T-cell (primary cell): ENCODE measurements at regions not wholly inside any gene's neighbourhood (a gene's known extent, or its start where the extent isn't known, plus 50 kb on each side); places are given as distances from the start of the nearest gene placed in this dataset.

ENCODE experiments used
- ATAC-seq, 4 experiments: fragments of 200-7000 bp in 3 of 4; fragments of 150-1000 bp in 1 of 4; cut with Tn5 transposase; replicated peaks in 1 of 4; 1 replicate in 3 of 4; 2 replicates in 1 of 4; pipeline ENCODE4 v1.10.0; 2021; ENCODE audit warnings: moderate library complexity in 3 of 4, mild to moderate bottlenecking in 2 of 4, moderate number of reproducible peaks in 1 of 4
- CTCF ChIA-PET, 2 donors: fragments of 300-600 bp; sonication (Branson Sonifier 250); formaldehyde crosslinking; loops; one replicate each; lab custom pipeline; 2022; ENCODE audit warnings: antibody characterized with exemption in 2 of 2; lab: Charles Lee
- POLR2A ChIA-PET, 2 donors: fragments of 300-600 bp; sonication (Branson Sonifier 250); formaldehyde crosslinking; loops; one replicate each; lab custom pipeline; 2022; ENCODE audit warnings: antibody characterized with exemption in 2 of 2; lab: Charles Lee
- DNase-seq, 35 experiments: peaks; one replicate each; pipeline versions ENCODE4 v3.0.0 to v3.0.0-alpha.2; 2013 to 2023
- H3K27ac ChIP-seq: one replicate; pipeline ENCODE4 v1.5.1; 2013; ENCODE audit warnings: low read length
- H3K27me3 ChIP-seq, 2 experiments: replicated peaks in 1 of 2; 1 replicate in 1 of 2; 2 replicates in 1 of 2; pipeline versions ENCODE4 v1.6.1 to v1.7.0; 2013; ENCODE audit warnings: low read length in 1 of 2, mixed read lengths in 1 of 2; ENCODE audit not compliant: control insufficient read depth in 2 of 2, insufficient read depth in 2 of 2; ENCODE audit errors: extremely low read depth in 1 of 2
- H3K36me3 ChIP-seq, 2 donors: 1 replicate in 1 of 2; 2 replicates in 1 of 2; pipeline versions ENCODE4 v1.6.1 to v1.7.0; 2013; ENCODE audit warnings: low read length in 1 of 2; ENCODE audit not compliant: control insufficient read depth in 2 of 2, insufficient read depth in 1 of 2; ENCODE audit errors: extremely low read depth in 1 of 2
- H3K4me1 ChIP-seq, 2 experiments: 1 replicate in 1 of 2; 2 replicates in 1 of 2; pipeline versions ENCODE4 v1.6.1 to v1.7.0; 2013; ENCODE audit warnings: low read length in 2 of 2, mixed read lengths in 1 of 2; ENCODE audit not compliant: insufficient read depth in 2 of 2, control insufficient read depth in 1 of 2; ENCODE audit errors: extremely low read depth in 1 of 2
- H3K4me3 ChIP-seq, 2 donors: 1 replicate in 1 of 2; 2 replicates in 1 of 2; pipeline versions ENCODE4 v1.5.1 to v1.7.0; 2013; ENCODE audit warnings: mild to moderate bottlenecking in 2 of 2, low read length in 1 of 2, moderate library complexity in 1 of 2; ENCODE audit not compliant: control insufficient read depth in 1 of 2; ENCODE audit errors: extremely low read depth in 1 of 2
- H3K9me3 ChIP-seq: 2 replicates; pipeline ENCODE4 v1.7.0; 2013
- H3K27ac Mint-ChIP-seq, 2 donors: one replicate each; pipeline ENCODE4 v1.8.0; 2020 to 2021; ENCODE audit warnings: mild to moderate bottlenecking in 2 of 2, mixed read lengths in 2 of 2
- H3K27me3 Mint-ChIP-seq, 2 donors: one replicate each; pipeline ENCODE4 v1.8.0; 2021 to 2022; ENCODE audit warnings: mixed read lengths in 2 of 2
- H3K36me3 Mint-ChIP-seq: one replicate; pipeline ENCODE4 v1.8.0; 2021; ENCODE audit warnings: mixed read lengths
- H3K4me1 Mint-ChIP-seq, 3 donors: one replicate each; pipeline ENCODE4 v1.8.0; 2020 to 2022; ENCODE audit warnings: mixed read lengths in 3 of 3, mild to moderate bottlenecking in 1 of 3
- H3K4me3 Mint-ChIP-seq, 3 donors: one replicate each; pipeline ENCODE4 v1.8.0; 2020 to 2022; ENCODE audit warnings: mild to moderate bottlenecking in 3 of 3, mixed read lengths in 3 of 3, moderate library complexity in 3 of 3
- H3K9me3 Mint-ChIP-seq, 3 donors: one replicate each; pipeline ENCODE4 v1.8.0; 2020 to 2022; ENCODE audit warnings: mixed read lengths in 3 of 3
- WGBS: methylation state at CpG from one replicate; pipeline ENCODE4 v1.1.5; 2013; ENCODE audit warnings: missing lambda C conversion rate; ENCODE audit not compliant: insufficient coverage; 5-methylcytosine and 5-hydroxymethylcytosine counted together

GRCh38 chr2:76427452-76427851 is 716.7 kb upstream of the GCFC2 start:
- ChIA-PET CTCF (no interaction called here), POLR2A (no interaction called here)
- Histone ChIP-seq H3K36me3 (no peaks in the 10 kb centered on the region), H3K9me3 (no peaks in the 10 kb centered on the region), H3K4me3 (no peak overlapping the region), H3K27me3 (no peaks in the 10 kb centered on the region), H3K4me1 (no peaks in the 10 kb centered on the region), H3K27ac (no peak overlapping the region)
- ATAC-seq = no peak
- Mint-ChIP-seq H3K4me1 (no peaks in the 10 kb centered on the region), H3K4me3 (no peak overlapping the region), H3K9me3 (peaks cover 11 to 25% (median 11%) of the 10 kb centered on the region in 3 donors), H3K27ac (no peak overlapping the region), H3K27me3 (no peaks in the 10 kb centered on the region), H3K36me3 (no peaks in the 10 kb centered on the region)
- DNase-seq = no peak

GRCh38 chr2:76415821-76416220 is 705.1 kb upstream of the GCFC2 start:
- Histone ChIP-seq H3K27ac (no peak overlapping the region), H3K27me3 (no peaks in the 10 kb centered on the region), H3K36me3 (no peaks in the 10 kb centered on the region), H3K4me1 (no peaks in the 10 kb centered on the region), H3K4me3 (no peak overlapping the region), H3K9me3 (no peaks in the 10 kb centered on the region)
- Mint-ChIP-seq H3K4me3 (no peak overlapping the region), H3K36me3 (no peaks in the 10 kb centered on the region), H3K27ac (no peak overlapping the region), H3K27me3 (no peaks in the 10 kb centered on the region), H3K4me1 (no peaks in the 10 kb centered on the region), H3K9me3 (peaks cover 14 to 23% (median 17%) of the 10 kb centered on the region in 3 donors)
- ATAC-seq (no peak), DNase-seq (no peak)
- WGBS = 86% methylated on average over 2 of the region's 7 CpGs
- CTCF ChIA-PET = no interaction called here
- POLR2A ChIA-PET = no interaction called here

- H3K27ac Mint-ChIP-seq = no peak overlapping the region
- no peaks in the 10 kb centered on the region for H3K4me1 ChIP-seq
- POLR2A ChIA-PET = no interaction called here
These were observed 702.7 kb upstream of the GCFC2 start for GRCh38 chr2:76413436-76413835.

DNA sequence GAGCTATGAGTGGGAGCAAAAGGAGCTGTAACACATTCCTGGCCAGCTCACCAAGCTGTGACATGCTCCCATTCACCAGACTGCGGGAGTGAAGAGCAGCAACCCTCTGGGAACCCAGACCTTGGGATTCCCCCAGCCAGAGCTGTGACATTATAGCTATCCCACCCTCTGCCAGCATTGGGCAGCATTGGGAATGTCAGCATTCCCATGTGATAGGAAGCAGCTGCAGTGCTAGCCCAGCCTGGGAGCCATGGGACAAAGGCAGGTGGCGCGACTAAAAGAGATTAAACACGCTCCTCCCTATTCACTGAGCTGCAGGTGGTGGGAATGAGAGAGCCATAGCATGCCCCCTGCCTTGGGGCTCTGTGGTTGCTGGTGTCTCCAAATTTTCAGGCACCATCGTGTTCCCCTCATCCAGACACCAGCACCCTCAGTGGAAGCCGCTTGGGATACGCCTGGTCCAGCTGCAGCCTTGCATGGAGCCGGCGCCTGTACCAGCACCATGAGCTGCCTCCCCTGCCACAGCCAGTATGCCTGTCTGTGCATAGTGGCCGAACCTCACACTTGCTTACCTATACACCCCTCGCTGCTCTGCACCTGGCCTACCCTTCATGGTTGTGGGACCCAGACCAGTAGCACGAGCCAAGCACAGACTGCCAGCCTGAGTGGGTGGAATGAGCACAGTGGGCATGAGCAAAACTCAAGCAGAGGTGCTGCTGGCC is 695.6 kb upstream of the GCFC2 start:
- no peak for ATAC-seq
- no peaks in the 10 kb centered on the region for H3K27me3 ChIP-seq
- H3K4me3 ChIP-seq = no peak overlapping the region
- no peaks in the 10 kb centered on the region for H3K36me3 ChIP-seq
- H3K27ac Mint-ChIP-seq = no peak overlapping the region
- no peak overlapping the region for H3K27ac ChIP-seq
- 83% methylated on average over 5 of the region's 12 CpGs for WGBS
- H3K9me3 Mint-ChIP-seq = peaks cover 6 to 9% (median 9%) of the 10 kb centered on the region in 3 donors
- H3K9me3 ChIP-seq = no peaks in the 10 kb centered on the region
- no peaks in the 10 kb centered on the region for H3K36me3 Mint-ChIP-seq
- no peaks in the 10 kb centered on the region for H3K4me1 ChIP-seq
- H3K27me3 Mint-ChIP-seq = no peaks in the 10 kb centered on the region
- no peak overlapping the region for H3K4me3 Mint-ChIP-seq
- CTCF ChIA-PET = no interaction called here
- POLR2A ChIA-PET = no interaction called here
- no peaks in the 10 kb centered on the region for H3K4me1 Mint-ChIP-seq
- no peak for DNase-seq

More at GRCh38 chr2:76413436-76413835, 702.7 kb upstream of the GCFC2 start:
- no peak for DNase-seq
- Histone ChIP-seq H3K36me3 (no peaks in the 10 kb centered on the region), H3K9me3 (no peaks in the 10 kb centered on the region), H3K4me3 (no peak overlapping the region), H3K27me3 (no peaks in the 10 kb centered on the region), H3K27ac (no peak overlapping the region)
- Mint-ChIP-seq H3K27me3 (no peaks in the 10 kb centered on the region), H3K4me1 (no peaks in the 10 kb centered on the region), H3K9me3 (peaks cover 9 to 23% (median 20%) of the 10 kb centered on the region in 3 donors), H3K4me3 (no peak overlapping the region), H3K36me3 (no peaks in the 10 kb centered on the region)
- CTCF ChIA-PET = no interaction called here
- no peak for ATAC-seq

DNA sequence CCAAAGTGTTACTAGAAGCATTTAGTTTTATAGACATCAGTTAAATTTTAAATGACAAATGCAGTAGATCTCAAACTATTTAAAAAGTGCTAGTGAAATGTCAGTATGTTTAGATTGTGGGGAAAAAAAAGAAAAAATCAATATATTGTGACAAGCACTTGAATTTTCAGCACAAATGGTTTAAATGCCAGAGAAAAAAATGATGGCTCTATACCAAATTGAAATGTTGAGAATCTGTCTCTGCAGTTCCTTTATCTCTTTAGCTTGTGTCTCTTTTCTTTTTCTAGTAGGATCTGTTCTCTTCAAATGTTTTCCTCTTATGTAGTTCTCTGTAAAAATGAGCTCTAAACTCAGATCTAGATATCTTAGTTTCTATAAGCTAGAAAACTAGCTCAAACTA is 682.6 kb upstream of the GCFC2 start:
- DNase-seq (no peak), ATAC-seq (no peak)
- H3K27ac ChIP-seq = no peak overlapping the region
- Mint-ChIP-seq H3K4me3 (no peak overlapping the region), H3K9me3 (peaks cover 3 to 21% (median 13%) of the 10 kb centered on the region in 3 donors), H3K4me1 (no peaks in the 10 kb centered on the region), H3K27ac (no peak overlapping the region), H3K36me3 (no peaks in the 10 kb centered on the region), H3K27me3 (no peaks in the 10 kb centered on the region)
- no peaks in the 10 kb centered on the region for H3K27me3 ChIP-seq
- no peak overlapping the region for H3K4me3 ChIP-seq
- H3K36me3 ChIP-seq = no peaks in the 10 kb centered on the region
- ChIA-PET CTCF (no interaction called here), POLR2A (no interaction called here)
- H3K9me3 ChIP-seq = no peaks in the 10 kb centered on the region
- H3K4me1 ChIP-seq = no peaks in the 10 kb centered on the region

- H3K4me3 Mint-ChIP-seq = no peak overlapping the region
- WGBS = 57% methylated on average over 1 of the region's 3 CpGs
- ChIA-PET CTCF (no interaction called here), POLR2A (no interaction called here)
- no peaks in the 10 kb centered on the region for H3K9me3 ChIP-seq
- H3K9me3 Mint-ChIP-seq = peaks cover 3 to 21% (median 10%) of the 10 kb centered on the region in 3 donors
- no peak overlapping the region for H3K27ac ChIP-seq
- H3K27me3 ChIP-seq = no peaks in the 10 kb centered on the region
- H3K27ac Mint-ChIP-seq = no peak overlapping the region
- H3K4me1 ChIP-seq = no peaks in the 10 kb centered on the region
- no peaks in the 10 kb centered on the region for H3K36me3 ChIP-seq
- DNase-seq (no peak), ATAC-seq (no peak)
- no peaks in the 10 kb centered on the region for H3K4me1 Mint-ChIP-seq
- H3K27me3 Mint-ChIP-seq = no peaks in the 10 kb centered on the region
- no peaks in the 10 kb centered on the region for H3K36me3 Mint-ChIP-seq
- no peak overlapping the region for H3K4me3 ChIP-seq
These were observed 681.0 kb upstream of the GCFC2 start for GRCh38 chr2:76391678-76392077.

GRCh38 chr2:76387294-76387693 is 676.6 kb upstream of the GCFC2 start:
- Mint-ChIP-seq H3K4me1 (no peaks in the 10 kb centered on the region), H3K9me3 (peaks cover 0 to 24% (median 15%) of the 10 kb centered on the region in 3 donors), H3K4me3 (no peak overlapping the region), H3K36me3 (no peaks in the 10 kb centered on the region), H3K27me3 (no peaks in the 10 kb centered on the region), H3K27ac (no peak overlapping the region)
- Histone ChIP-seq H3K4me1 (no peaks in the 10 kb centered on the region), H3K27me3 (no peaks in the 10 kb centered on the region), H3K4me3 (no peak overlapping the region), H3K9me3 (no peaks in the 10 kb centered on the region), H3K27ac (no peak overlapping the region), H3K36me3 (no peaks in the 10 kb centered on the region)
- ChIA-PET POLR2A (interaction anchor here in 1 of 2 donors (0.6 kb wide), 1 partner anchor 396 kb away, joined by 3 read pairs; no protein-coding TSS in a partner anchor), CTCF (no interaction called here)
- ATAC-seq (no peak), DNase-seq (no peak)
- no CpG with 5 or more reads among the region's 1 CpG for WGBS
